SIG-M5 treated with dmso at 0.1 percent for 504 hours (cell line): ENCODE measurements at regions not wholly inside any gene's neighbourhood (a gene's known extent, or its start where the extent isn't known, plus 50 kb on each side); places are given as distances from the start of the nearest gene placed in this dataset.

Source experiments
- DNase-seq: peaks from one replicate; lab custom pipeline; 2025; ENCODE audit not compliant: unreplicated experiment; lab: John Stamatoyannopoulos, UW

DNA sequence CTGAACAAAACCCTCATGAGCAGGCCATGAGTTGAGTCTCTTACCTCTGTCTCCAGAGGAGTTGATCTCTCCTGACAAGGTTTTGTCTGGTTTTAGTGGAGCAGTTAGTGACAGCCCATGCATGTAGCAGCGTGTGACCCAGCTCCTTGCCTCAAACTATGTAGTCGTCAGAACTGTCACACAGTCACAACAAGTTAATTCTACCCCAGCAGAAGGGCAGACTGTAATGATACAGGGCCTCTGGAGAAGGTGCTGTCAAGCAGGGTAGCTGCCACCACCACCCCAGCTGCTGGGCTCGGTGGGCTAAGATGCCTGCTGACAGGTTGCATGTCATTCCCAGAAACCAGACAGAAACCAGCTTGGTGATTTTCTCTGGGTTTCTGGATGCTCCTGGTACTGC is 194.5 kb downstream of the PSAT1 start:
- DNase-seq = no peak

DNA sequence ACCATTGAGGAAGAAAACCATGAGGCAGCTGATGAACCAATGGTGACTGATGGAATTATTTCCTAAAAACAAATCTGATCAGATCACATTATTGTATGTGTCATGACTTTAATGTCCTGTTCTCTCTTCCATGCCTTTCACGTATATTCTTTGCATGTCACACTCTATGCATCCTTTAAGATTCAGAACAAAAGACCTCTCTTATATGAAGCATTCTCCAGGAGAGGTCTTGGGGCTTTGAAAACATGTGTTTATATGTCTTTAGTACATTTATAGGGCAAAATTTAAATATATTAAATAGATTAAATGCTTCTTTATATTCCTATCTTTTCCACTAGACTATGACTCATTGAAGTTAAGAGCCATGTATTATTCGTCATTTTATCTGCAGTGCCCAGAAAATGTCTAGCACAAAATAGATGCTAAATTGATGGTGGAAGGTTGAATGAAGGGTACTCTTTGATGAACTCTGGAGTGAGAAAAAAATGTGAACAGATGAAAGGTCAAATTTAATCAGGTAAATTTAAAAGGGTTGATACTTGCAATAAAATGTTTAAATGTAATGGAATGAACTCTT is 196.3 kb downstream of the PSAT1 start:
- no peak for DNase-seq

DNA sequence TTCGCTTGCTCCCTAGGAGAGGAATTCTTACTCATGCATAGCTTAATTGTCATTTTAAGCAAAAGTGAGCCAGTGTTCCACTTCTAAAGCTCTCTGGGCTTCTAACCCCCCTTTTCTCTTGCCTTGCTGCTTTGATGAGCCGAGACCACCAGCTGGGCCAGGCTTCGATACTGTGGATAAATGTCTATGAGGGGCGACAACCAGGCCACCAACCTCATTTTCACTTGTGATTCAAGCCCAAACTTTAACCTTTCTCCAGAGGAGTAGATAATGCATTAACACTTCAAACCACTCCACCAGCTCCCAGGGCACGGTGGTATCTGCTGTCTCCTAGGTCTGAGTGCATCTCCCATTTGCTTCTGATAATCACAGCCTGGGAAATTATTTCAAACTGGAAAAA is 205.6 kb downstream of the PSAT1 start:
- DNase-seq = no peak

DNA sequence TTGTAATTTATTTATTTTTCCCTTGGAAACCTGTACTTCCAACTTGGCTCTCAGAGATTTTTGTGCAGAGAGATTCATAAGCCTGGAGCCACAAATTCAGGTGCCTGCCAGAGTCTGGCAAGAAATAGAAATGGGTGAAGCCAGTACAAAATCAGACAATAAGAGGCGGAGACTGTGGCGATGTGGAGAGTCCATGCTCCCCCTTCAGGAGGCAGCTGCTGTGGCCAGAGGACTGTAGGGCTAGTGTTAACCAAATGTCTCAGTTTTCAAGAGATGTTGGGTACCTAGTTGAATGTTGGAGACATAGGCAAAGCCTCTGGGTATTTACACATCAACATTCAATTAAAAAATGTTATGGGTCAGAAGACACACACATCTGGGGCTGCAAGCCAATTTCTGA is 208.6 kb downstream of the PSAT1 start:
- DNase-seq = no peak

DNA sequence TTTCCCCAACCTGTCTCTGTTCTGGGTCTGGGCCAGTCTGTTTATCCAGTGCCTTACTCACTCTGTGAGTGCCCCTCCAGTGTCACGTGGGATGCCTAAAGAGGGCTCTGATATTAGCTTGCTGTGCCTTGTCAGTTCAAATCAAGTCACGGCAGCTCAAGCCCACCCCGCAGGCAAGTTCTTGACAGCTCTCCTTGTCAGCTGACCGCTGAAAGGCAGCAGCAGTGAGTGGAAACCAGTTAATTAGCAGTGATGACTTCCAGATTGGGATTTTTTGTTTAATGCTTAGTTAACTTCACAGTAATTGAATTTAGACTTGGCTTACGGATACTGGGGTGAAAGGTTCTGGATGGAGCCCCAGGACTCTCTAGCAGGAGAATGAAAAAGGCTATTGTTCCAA is 210.1 kb downstream of the PSAT1 start:
- no peak for DNase-seq

DNA sequence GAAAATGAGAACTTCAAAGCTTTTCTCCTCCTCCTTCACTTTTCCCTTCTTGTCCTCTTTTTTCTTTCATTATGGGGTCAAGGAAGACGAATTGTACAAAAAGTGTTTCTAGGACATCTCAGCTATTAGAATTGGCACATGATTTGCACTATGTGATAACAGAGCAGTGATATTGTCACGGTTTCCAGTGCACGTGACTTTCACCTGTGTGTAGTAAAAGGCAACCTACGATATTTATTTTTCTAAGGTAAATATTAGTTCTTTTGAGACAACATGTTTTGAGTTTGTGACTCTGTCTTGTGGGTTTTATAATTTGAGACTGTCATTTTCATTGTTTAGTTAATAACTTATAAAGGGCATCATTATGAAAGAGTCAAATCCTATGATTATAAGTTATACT is 213.1 kb downstream of the PSAT1 start:
- no peak for DNase-seq

DNA sequence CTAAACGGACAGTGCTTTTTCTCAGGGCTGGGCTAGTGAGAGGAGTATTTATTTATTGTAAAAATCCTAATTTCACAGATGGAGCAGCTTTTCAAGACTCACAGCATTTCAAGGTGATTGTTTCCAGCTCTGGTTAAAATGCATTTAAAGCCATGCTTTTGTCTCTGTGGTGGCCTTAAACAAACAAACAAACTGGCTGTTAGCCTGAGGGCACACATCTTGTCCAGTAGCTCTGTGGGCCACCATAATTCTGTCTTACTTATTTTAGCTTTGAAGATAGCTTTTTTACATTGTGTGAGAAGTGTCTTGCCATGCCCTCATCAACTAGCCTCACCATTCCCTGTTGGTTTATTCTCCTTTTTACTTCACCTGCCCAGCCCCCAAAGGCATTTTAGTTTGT is 218.2 kb downstream of the PSAT1 start:
- DNase-seq = no peak

DNA sequence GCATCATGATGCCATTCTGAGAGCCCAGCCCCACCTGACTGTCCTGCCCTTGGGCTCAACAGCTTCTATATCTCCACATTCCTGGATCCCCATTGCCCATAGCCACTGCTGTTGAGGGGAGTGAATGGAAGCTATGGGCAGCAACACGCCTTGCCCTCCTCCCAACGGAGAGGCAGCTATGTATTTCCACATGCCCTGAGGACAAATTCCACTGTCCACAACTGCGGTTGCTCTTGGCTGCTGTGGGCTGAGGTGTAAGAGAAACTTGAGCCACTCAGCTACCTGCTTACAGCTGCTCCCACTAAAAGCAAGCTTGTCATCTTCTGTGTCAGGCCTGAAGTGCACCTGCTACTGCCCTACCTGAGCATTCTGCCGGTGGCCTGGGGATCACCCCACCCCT is 222.9 kb downstream of the PSAT1 start:
- DNase-seq = no peak

DNA sequence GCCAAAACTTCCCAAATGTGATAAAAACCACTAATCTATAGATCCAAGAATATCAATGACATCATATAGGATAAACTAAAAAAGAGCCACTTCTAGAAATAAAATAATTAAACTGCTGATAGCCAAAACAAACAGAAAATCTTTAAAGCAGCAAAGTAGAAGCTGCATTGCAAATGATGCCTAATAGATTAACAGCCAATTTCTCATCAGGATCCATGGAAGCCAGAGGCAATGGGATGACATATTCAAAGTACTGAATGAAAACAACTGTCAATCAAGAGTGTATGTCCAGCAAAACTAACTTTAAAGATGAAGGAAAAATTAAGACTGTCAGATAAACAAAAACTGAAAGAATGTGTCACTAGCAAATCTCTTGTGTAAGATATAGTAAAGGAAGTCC is 224.8 kb downstream of the PSAT1 start:
- DNase-seq = no peak

DNA sequence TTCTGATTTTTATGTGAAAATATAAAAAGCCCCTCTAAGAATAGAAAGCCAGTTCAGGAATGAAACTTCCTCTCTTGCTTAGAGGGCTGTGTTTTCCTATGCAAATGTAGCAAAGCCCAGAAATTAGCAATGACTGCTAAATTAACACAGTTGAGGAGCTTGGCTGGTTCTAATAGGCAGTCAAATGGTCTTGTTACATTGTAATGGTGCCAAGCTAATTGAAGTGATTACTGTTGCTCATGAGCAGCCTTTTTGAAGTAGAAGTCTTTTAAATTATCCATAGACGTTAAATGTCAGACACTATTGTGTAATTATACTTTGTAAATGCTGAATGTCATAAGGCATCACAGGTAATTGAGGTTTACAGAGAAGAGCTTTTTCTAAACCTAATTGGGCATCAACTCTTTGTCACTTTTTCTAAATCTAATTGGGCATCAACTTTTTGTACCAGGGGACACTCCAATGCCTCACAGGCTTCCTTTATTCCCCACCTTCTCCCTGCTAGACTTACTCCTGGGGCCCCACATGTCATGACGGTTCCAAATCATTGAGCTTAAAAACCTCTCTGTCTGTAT is 229.1 kb downstream of the PSAT1 start:
- DNase-seq = no peak

DNA sequence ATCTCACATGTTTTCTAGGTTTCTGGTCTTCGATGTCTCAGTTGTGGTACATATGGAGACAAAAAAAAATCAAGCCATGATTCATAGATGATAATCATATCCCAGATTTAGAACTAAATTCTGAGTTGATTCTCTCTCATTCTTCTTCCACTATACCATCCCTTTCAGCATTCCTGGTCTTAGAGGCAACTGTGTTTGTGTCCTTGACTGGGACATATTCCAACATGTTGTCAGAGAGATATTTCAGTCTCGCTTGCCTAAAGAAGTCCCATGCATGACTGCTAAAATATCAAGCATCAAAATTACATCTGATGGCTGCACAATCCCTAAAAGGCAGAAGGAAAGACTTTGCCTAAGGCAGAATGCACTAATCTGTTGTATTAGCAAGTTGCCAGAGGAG is 236.6 kb downstream of the PSAT1 start:
- DNase-seq = no peak

DNA sequence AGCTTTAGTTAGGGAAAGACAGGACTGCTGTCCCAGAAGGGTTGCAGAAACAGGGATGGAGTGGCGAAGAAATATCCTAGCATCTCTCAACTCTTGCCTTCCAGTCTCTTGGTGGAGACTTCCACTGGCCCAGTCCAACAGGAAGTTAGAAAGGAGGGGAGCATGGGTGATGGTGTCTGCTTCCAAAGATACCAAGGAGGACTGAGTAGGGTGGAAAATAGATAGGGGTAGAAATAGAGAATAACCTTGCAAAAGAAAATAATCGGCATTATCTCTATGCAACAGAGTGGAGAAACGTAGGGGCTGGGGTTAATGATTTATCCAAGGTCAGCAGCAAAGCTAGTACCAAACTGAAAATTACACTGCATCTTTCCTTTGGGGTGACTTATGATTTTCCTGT is 242.3 kb downstream of the PSAT1 start:
- no peak for DNase-seq

DNA sequence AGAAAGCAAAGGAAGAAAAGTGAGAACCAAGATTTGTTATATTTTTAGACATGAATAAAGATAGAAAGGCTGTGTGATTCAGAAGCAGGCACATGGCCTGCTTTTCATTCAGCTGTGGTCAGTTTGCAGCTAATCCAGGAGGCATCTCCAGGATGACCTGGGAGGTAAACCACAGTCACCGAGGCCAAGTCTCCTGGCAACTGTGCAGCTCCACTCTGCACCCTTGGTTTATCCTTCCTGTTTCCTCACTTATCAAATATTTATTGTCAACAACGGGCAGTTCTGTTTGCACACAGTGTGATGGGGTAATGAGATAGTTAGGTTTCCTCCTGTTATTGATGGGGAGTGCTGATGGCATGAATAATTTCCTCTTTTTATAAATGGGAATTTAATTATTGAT is 243.0 kb downstream of the PSAT1 start:
- DNase-seq = no peak

DNA sequence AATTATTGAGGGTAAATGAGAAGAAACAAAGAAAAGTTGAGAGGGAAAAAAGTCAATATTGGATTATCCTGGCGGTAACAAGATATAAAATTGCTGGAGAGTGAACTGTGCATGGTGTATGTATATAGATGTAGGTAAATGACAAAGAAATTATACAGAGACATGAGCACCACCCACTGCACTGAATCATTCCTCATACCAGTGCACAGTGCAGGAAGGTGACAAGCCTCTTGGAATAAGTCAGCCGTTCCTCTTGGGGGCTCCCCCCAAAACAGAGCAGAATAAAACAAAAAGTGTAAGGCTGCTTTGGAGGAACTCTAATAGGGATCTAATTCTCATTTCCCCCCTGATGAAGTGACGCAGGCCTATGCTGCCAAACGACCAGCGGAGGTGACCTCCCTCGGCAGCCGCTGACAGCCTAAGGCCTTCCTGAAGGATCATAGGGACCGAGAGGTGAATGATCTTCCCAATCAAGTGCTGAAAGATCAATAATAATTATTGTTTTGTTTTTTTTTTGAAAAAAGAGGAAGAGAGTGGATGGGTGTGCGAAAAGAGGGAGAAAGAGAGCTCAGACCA is 245.0 kb downstream of the PSAT1 start:
- no peak for DNase-seq

DNA sequence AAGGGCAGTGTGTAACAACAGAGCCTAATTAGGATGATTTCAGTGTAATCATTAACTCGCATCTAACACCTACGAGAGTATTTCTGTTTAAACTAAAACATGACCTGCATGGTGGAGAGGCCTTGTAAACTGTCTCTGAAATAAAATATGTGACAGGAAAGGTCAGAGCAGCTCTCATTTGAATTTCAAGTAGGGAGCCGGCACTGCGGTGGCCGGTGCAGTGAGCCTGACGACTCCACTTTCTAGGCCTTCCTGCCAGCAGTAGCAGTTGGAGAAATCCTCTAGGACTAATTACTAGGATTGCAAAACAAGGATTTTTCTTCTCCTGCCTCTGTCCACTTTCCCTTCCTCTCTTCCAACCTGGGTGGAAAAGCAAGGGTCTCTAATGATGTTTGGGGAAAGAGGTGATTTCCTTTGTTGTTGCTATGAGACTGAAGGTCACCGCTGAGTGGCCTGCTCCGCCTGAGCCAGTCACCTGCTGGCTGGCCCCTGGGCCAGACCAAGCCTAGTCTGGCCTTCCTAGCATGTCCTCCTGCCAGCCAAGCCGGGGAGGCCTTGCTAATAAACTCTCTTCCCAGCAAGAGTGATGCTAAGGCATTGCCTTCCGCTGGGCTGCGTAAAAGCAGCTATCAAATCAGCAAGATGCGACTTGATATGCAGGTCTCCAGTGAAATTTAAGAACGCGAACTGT is 245.7 kb downstream of the PSAT1 start:
- no peak for DNase-seq

DNA sequence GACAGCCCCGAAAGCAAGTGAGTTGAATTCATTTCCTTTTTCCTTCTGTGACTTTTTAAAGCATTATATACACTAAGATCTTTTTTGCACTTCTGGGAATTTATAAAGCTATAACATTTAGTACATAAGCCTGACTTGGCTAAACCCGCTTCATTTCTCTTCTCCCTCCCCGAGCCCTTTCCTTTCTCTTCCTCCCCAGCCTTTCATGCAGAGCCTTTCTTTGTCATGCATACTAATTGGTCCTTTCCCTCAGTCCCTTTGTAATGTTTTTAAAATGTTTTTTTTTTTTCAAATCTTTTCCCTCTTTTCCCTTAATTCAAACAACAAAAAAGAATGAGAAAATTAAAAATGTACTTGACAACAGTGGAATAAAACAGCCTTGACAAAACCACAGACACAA is 246.4 kb downstream of the PSAT1 start:
- DNase-seq = no peak

DNA sequence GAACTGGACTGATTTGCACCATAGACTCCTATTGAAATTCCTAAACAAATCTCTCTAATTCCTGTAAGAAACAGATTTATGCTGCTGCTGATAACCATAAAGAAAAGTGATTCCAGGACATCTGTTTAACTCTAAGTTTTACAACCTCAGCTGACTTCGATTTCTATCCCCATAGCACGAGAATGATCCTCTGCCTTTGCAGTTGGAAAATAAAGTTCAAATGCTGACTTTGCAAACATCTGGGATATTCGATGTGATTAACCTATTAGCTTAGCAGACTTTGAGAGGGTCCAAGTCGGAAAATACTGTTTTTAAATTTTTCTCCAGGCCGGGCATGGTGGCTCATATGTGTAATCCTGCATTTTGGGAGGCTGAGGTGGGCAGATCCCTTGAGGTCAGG is 247.3 kb downstream of the PSAT1 start:
- no peak for DNase-seq

DNA sequence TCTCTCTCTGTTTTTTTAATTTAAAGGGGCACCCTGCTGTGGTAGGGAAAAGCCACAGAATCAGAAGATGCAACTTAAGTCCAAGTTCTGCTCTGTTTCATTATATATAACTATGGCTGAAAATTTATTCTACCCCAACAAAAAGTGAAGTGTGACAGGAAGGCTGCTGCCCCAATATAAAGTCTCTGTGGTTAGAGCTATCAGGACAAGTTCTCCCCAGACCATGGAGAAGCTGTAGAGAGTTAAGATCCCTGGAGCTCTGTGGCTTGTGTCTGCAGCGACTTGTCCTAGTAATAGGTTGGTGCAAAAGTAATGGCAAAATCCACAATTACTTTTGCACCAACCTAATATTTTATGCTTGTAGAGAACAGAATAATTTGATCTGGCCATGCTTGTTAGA is 250.9 kb downstream of the PSAT1 start:
- no peak for DNase-seq

DNA sequence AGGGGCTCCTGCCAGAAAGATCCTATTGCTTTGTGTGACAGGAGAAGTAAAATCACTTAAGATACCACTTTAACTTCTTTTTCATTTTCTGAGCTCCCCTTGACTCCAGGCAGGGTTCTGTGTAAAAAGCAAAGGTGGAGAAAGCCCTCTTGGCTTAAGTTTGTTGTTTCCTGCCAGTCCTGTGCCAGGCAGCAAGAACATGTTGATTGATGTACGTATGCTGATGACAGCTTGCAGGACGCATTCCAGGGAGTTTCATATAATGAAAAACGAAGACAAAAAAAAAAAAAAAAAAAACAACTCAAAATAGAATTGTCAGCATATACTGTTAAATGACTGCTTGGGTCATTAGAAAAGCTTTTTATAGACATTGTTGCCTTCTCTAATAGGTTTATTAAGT is 251.7 kb downstream of the PSAT1 start:
- no peak for DNase-seq

DNA sequence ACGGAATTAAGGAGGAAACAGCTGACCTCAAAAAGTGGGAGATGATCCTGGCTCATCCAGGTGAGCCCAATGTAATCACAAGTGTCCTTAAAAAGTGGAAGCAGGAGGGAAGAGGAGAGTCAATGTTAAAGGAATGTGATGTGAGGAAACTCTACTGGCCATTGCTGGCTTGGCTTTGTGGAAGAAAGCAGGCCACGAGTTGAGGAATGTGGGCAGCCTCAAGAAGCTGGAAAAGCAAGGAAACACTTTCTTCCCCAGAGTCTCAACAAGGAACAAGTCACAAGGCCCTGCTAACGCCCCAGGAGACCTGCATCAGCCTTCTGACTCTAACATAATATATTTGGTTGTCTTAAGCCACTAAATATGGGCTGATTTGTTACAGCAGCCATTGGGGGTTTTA is 252.8 kb downstream of the PSAT1 start:
- DNase-seq = no peak

DNA sequence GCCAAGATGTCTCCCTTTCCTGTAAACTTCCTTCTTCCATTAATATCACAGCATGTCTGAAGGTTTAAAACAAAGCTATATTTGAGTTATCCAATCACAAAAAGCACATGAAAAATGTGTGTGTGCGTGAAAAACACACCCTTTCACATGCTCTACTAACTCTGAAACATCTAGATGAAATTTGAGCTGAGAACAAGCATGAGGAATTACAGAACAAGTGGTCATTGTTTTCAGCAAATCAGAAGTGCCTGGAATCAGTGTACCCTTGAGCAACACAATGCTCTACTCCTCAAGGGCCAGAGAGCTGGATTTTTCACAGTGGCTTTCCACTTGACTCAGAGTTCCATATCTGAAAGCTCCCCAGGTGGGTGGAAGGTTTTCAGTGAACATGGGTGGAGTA is 255.9 kb downstream of the PSAT1 start:
- DNase-seq = no peak

DNA sequence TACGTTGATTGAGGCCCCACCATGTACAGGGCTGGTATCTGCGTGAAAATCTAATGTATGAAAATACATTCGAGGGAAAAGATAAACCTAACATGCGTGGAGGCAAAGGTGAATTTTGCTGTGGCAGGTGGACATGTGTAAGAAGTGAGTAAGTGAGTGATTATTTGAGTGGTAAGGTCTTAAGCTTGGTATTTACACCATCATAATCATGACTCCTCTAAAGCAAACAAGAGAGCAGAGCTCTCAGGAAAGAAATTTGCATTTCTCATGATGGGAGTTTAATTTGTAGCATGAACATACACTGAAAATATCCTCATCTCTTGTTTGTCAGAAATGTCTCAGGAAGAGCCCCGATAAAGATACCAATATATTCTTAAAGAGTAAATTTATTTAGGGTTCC is 260.6 kb downstream of the PSAT1 start:
- no peak for DNase-seq

DNA sequence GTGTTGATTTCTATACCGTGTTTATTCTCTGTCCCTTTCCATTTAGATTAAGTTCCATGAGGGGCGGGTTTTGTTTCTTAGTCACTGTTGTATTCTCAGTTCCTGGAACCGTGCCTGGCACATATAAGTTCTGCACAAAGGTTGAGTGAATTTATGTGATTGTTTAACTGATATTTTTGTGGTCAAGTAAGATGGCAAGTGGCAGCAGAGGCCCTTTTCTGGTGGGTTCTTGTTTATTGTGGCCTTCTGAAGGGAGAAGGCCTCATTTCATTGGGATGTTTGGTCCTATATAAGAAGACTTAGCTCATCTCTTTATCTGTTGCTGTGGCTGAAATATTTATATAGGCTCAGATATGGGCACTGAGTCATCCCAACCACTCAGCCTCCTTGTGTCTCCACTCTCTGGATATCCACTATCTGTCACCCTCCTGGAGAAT is 262.5 kb downstream of the PSAT1 start:
- DNase-seq = no peak
